ENCODE measurements at regions not wholly inside any gene's neighbourhood (a gene's known extent, or its start where the extent isn't known, plus 50 kb on each side); places are given as distances from the start of the nearest gene placed in this dataset.

- TF ChIP-seq CTCF (conservative IDR thresholded peaks at IDR 0.05; ENCODE audit: control insufficient read depth, insufficient read depth, low read depth, low read length), result no peak
- H3K4me3 ChIP-seq (ENCODE audit: control insufficient read depth, low read depth, low read length), result no peak overlapping the region
- peak; percentile 59 for DNase-seq (ENCODE audit: low read depth)
Measured at GRCh38 chr1:88063605-88064004, 620.5 kb upstream of the PKN2 start.

GRCh38 chr1:88068407-88068960, 615.6 kb upstream of the PKN2 start:
- no peak overlapping the region for H3K4me3 ChIP-seq (ENCODE audit: control insufficient read depth, low read depth, low read length)
- no peak for TF ChIP-seq CTCF (conservative IDR thresholded peaks at IDR 0.05; ENCODE audit: control insufficient read depth, insufficient read depth, low read depth, low read length)
- DNase-seq (ENCODE audit: low read depth), result no peak

- no peak for TF ChIP-seq CTCF (conservative IDR thresholded peaks at IDR 0.05; ENCODE audit: control insufficient read depth, insufficient read depth, low read depth, low read length)
Measured at GRCh38 chr1:88070956-88071355, 613.1 kb upstream of the PKN2 start.

GRCh38 chr1:88074661-88075060, 609.4 kb upstream of the PKN2 start:
- no peak for TF ChIP-seq CTCF (conservative IDR thresholded peaks at IDR 0.05; ENCODE audit: control insufficient read depth, insufficient read depth, low read depth, low read length)
- no peak for DNase-seq (ENCODE audit: low read depth)
- no peak overlapping the region for H3K4me3 ChIP-seq (ENCODE audit: control insufficient read depth, low read depth, low read length)

More at GRCh38 chr1:88070956-88071355, 613.1 kb upstream of the PKN2 start:
- no peak for DNase-seq (ENCODE audit: low read depth)
- H3K4me3 ChIP-seq (ENCODE audit: control insufficient read depth, low read depth, low read length), result no peak overlapping the region

- TF ChIP-seq CTCF (conservative IDR thresholded peaks at IDR 0.05; ENCODE audit: control insufficient read depth, insufficient read depth, low read depth, low read length), result no peak
- DNase-seq (ENCODE audit: low read depth), result no peak
- no peak overlapping the region for H3K4me3 ChIP-seq (ENCODE audit: control insufficient read depth, low read depth, low read length)
Measured at GRCh38 chr1:88075813-88076212, 608.3 kb upstream of the PKN2 start.

- peak; percentile 10 for DNase-seq (ENCODE audit: low read depth)
- peak; percentile 36 for TF ChIP-seq CTCF (conservative IDR thresholded peaks at IDR 0.05; ENCODE audit: control insufficient read depth, insufficient read depth, low read depth, low read length)
- H3K4me3 ChIP-seq (ENCODE audit: control insufficient read depth, low read depth, low read length), result no peak overlapping the region
Measured at GRCh38 chr1:88079036-88079435, 605.0 kb upstream of the PKN2 start.

GRCh38 chr1:88080875-88081274, 603.2 kb upstream of the PKN2 start:
- DNase-seq (ENCODE audit: low read depth), result no peak
- TF ChIP-seq CTCF (conservative IDR thresholded peaks at IDR 0.05; ENCODE audit: control insufficient read depth, insufficient read depth, low read depth, low read length), result no peak
- H3K4me3 ChIP-seq (ENCODE audit: control insufficient read depth, low read depth, low read length), result no peak overlapping the region

Measured in fibroblast of mammary gland (primary cell).